RWPE1 (cell line): ENCODE measurements at regions not wholly inside any gene's neighbourhood (a gene's known extent, or its start where the extent isn't known, plus 50 kb on each side); places are given as distances from the start of the nearest gene placed in this dataset.

Experiments
- CTCF ChIA-PET: fragments of 350-600 bp; sonication (Branson Sonifier 250); formaldehyde crosslinking; extraction: SDS; loops from one replicate; lab custom pipeline; 2021; lab: Yijun Ruan, JAX
- POLR2A ChIA-PET: fragments of 400-600 bp; formaldehyde crosslinking; extraction: SDS; loops from one replicate; lab custom pipeline; 2020; ENCODE audit warnings: antibody characterized with exemption; ENCODE audit not compliant: low non-redundant PET; lab: Yijun Ruan, JAX
- DNase-seq: peaks from one replicate; pipeline ENCODE4 v3.0.0; 2012; ENCODE audit warnings: low spot score
- H3K27ac ChIP-seq: fragments of 450-650 bp; 2 replicates; pipeline ENCODE4 v1.5.1; 2017
- TF ChIP-seq, protein P1 (sequence below): fragments of 450-650 bp; conservative IDR thresholded peaks from 2 replicates; pipeline ENCODE4 v1.5.1; 2017; ENCODE audit warnings: low read depth, mild to moderate bottlenecking

DNA sequence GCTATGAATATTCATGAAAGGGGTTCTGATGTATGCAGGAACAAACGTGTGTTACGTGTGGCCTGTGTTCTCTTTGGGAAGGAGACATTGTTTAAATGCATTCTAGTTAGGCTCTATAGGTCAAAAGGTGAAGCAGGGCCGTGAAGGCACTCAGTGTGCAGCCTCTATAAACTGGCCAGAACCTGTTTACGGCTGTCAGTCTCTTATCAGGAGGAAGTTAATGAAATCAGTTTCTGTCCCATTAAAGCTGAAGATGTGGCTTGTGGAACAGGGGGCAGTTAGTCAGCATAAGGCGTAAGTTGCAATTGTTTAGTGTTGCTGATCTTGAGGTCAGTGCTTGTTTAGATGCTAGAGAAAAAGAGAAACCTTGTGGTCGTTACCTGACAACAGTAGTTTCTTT is 111.5 kb upstream of the KCNG1 start:
- ChIA-PET CTCF (no interaction called here), POLR2A (interaction anchor here (0.6 kb wide), 1 partner anchor 28 kb away, joined by 9 read pairs; no protein-coding TSS in a partner anchor)
- TF ChIP-seq, protein P1, sequence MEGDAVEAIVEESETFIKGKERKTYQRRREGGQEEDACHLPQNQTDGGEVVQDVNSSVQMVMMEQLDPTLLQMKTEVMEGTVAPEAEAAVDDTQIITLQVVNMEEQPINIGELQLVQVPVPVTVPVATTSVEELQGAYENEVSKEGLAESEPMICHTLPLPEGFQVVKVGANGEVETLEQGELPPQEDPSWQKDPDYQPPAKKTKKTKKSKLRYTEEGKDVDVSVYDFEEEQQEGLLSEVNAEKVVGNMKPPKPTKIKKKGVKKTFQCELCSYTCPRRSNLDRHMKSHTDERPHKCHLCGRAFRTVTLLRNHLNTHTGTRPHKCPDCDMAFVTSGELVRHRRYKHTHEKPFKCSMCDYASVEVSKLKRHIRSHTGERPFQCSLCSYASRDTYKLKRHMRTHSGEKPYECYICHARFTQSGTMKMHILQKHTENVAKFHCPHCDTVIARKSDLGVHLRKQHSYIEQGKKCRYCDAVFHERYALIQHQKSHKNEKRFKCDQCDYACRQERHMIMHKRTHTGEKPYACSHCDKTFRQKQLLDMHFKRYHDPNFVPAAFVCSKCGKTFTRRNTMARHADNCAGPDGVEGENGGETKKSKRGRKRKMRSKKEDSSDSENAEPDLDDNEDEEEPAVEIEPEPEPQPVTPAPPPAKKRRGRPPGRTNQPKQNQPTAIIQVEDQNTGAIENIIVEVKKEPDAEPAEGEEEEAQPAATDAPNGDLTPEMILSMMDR, result no peak
- DNase-seq, result no peak
- no peak overlapping the region for H3K27ac ChIP-seq

DNA sequence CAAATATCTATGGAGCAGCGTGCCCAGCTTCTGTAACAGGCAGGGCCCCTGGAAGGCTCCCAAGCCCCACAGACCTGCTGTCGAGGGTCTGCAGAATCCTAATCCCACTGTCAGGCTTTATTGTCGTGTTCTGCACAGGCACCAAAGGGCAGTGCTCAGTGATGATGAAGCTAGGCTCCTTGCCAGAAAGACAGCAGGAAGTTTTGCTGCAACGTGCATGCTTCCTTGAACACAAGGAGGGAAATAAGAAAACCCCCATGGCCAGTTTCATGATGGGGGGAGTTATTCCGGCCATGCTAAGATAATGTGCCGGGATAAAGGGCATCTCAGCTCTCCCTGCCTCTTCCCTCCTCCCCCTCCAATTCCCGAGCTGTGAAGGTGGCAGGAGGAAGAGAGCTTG is 109.4 kb upstream of the KCNG1 start:
- no peak overlapping the region for H3K27ac ChIP-seq
- no peak for DNase-seq
- TF ChIP-seq, protein P1, result no peak
- CTCF ChIA-PET, result interaction anchor here (0.6 to 0.9 kb wide), 3 partner anchors 9 to 240 kb away, joined by 3 to 4 read pairs (median 3); no protein-coding TSS in a partner anchor
- POLR2A ChIA-PET, result interaction anchor here (0.9 kb wide), 1 partner anchor 9 kb away, joined by 4 read pairs; no protein-coding TSS in a partner anchor

DNA sequence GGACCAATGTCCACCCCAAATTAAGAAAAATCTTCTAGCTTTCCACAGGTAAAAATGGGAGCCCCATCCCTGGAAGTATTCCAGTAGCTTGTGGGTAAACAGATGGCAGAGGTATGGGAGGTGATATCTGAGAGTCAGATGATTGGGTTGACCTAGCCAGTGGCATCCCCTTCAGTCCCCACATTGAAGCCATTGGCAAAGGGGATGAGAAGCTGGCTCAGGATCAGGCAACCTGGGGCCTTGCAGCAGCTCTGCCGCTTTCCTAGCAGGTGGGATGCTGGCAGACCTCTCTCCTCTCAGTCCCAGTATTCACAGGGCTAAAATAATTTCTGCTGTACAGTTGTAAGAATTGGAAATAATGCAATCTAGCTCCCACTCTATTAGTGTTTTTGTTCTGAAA is 108.9 kb upstream of the KCNG1 start:
- H3K27ac ChIP-seq, result no peak overlapping the region
- DNase-seq, result no peak
- TF ChIP-seq, protein P1, result no peak
- POLR2A ChIA-PET, result interaction anchor here (0.9 kb wide), 1 partner anchor 9 kb away, joined by 4 read pairs; no protein-coding TSS in a partner anchor
- CTCF ChIA-PET, result interaction anchor here (0.9 kb wide), 1 partner anchor 8 kb away, joined by 4 read pairs; no protein-coding TSS in a partner anchor

DNA sequence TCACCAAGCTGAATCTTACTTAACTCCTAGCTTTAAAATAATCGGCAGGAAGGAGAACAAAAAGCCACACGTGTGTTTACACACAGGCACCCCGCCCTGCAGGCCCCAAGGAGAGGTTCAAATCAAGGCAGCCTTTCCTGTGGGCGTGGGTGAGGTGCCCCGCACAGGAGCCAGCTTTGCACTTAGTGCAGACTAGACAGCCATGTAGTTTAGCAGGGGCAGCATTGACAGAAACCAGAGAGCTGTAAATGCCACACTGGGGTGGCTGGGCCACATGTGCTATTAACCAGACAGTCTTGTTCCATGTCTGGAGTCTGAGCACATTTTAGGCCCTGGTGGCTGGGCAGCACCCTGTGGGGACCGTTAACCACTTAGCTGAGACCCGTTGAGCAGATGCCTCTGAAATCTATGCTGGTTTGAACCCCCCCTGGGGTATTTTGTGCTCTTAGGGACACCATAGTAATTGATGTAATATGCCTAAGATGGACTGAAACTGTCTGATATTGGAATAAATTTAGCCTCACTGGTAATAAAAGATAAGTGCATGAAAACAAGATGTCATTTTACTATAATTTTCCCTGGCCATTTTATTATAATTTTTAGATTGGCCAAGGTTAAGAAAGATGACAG is 106.4 kb upstream of the KCNG1 start:
- H3K27ac ChIP-seq, result no peak overlapping the region
- TF ChIP-seq, protein P1, result no peak
- no peak for DNase-seq
- ChIA-PET CTCF (interaction anchor here (0.5 to 1.2 kb wide), 2 partner anchors 27 to 1255 kb away, joined by 3 read pairs; no protein-coding TSS in a partner anchor), POLR2A (no interaction called here)

DNA sequence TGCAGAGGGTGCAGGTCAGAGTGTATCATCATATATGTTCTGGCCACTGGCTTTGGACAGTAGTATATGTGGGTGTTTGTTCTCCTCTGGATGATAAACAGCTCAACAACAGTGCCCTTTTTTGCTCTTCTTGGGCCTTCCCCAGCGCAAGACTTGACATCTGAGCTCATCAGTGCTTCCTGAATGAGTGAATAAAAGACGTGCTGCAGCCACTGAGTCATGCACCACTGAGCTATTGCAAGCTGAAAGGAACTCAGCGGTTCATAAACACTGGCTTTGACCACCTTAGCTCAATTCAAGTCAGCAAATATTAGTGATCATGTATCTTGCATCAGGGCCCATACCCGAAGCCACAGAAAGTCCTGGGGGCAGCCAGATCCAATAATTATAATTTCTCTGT is 105.3 kb upstream of the KCNG1 start:
- peak; percentile 64 for DNase-seq
- ChIA-PET CTCF (interaction anchor here (1.0 kb wide), 1 partner anchor 141 kb away, joined by 3 read pairs; no protein-coding TSS in a partner anchor), POLR2A (no interaction called here)
- TF ChIP-seq, protein P1, result no peak
- H3K27ac ChIP-seq, result no peak overlapping the region

DNA sequence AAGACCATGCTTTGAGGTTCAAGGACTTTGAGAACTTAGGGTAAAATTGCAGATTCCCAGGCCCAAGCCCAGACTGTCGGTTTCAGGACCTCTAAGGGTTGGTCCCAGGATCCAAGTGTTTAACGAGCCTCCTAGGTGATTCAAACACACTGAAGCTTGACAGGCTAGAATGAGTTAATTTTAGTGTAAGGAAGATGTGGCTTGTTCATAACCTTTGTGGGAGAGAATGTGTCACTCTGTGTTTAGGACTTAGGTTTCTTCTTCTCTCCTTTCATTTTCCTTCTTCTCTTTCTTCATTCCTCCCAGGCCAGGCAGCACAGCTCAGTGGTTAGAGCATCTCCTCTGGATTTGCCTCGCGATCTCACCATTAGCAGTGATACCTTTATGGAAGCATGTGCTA is 104.8 kb upstream of the KCNG1 start:
- no peak overlapping the region for H3K27ac ChIP-seq
- POLR2A ChIA-PET, result no interaction called here
- CTCF ChIA-PET, result interaction anchor here (1.0 kb wide), 1 partner anchor 140 kb away, joined by 3 read pairs; no protein-coding TSS in a partner anchor
- TF ChIP-seq, protein P1, result no peak
- no peak for DNase-seq
